Stimulated activated CD4-positive, alpha-beta T cell treated with anti-CD3 and anti-CD28 coated beads, TNF-alpha, amount 100 ng/mL, for 4 hours (primary cell): ENCODE measurements at regions not wholly inside any gene's neighbourhood (a gene's known extent, or its start where the extent isn't known, plus 50 kb on each side); places are given as distances from the start of the nearest gene placed in this dataset.

Source experiments
- DNase-seq, 3 experiments: peaks; one replicate each; pipeline ENCODE4 v3.0.0-alpha.2; 2020; ENCODE audit warnings: low read depth in 3 of 3

GRCh38 chr5:158022837-158023236 lies 163.9 kb upstream of the CLINT1 start:
- no peak for DNase-seq

DNA sequence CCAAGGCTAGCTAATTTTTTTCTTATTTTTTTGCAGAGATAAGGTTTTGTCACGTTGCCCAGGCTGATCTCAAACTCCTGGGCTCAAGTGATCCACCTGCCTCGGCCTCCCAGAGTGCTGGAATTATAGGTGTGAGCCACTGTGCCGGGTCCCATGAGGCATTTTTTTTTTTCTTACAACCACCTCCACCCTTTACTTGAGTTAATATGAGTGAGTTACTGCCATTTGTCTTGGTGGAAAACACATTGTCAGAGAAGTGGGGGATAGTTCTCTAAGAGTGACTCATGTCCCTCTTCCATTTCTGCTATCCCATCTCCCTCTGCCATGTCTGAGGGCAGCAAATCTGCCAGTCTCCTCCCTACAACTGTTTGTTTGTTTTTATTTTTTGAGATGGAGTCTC lies 163.4 kb upstream of the CLINT1 start:
- no peak for DNase-seq

GRCh38 chr5:158020555-158021418 lies 161.8 kb upstream of the CLINT1 start:
- DNase-seq: no peak

DNA sequence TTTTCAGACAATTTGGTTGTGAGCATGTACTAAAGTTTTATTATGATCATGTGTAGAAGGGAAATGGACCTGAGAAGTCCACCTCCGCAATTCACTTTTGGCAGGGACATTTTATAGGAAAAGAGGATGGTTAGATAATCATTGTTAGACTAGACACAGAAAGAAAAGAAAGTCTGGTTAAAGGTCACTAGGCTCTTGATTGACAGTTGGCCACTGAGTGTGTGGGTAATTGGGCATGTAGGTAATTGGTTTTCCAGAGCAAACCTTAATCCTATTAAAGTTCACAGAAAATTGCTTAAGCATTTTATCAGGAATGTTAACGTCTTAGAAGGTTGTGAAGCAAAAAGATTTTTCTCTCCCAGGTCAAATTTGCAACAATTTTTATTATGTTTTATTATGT lies 158.5 kb upstream of the CLINT1 start:
- DNase-seq: no peak

GRCh38 chr5:158014372-158014771 lies 155.4 kb upstream of the CLINT1 start:
- DNase-seq: no peak

DNA sequence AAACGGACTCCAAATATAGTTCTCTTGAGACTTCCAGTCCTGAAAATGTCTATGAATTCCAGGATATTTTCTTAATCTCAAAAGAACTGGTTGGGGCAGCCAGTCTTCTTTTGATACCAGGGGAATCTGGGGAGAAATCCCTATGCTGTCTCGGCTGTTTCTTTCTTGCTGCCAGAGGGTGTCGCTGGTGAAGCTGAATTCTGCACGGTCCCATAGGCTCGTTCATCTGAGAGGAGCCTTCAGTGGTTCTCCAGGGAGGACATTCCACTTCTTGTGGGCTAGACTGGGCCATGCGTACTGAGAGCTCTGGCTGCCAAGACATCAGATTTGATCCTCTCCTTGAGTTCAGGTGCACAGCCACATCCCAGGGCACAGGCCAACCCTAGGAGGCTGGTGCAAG lies 155.0 kb upstream of the CLINT1 start:
- no peak for DNase-seq

GRCh38 chr5:158013303-158013702 lies 154.4 kb upstream of the CLINT1 start:
- DNase-seq: no peak

- no peak for DNase-seq
Observed at GRCh38 chr5:158011422-158011821, 152.5 kb upstream of the CLINT1 start.

GRCh38 chr5:158010831-158011230 lies 151.9 kb upstream of the CLINT1 start:
- no peak for DNase-seq

GRCh38 chr5:158007336-158007735 lies 148.4 kb upstream of the CLINT1 start:
- no peak for DNase-seq

- no peak for DNase-seq
Observed at GRCh38 chr5:157999696-158000095, 140.8 kb upstream of the CLINT1 start.

DNA sequence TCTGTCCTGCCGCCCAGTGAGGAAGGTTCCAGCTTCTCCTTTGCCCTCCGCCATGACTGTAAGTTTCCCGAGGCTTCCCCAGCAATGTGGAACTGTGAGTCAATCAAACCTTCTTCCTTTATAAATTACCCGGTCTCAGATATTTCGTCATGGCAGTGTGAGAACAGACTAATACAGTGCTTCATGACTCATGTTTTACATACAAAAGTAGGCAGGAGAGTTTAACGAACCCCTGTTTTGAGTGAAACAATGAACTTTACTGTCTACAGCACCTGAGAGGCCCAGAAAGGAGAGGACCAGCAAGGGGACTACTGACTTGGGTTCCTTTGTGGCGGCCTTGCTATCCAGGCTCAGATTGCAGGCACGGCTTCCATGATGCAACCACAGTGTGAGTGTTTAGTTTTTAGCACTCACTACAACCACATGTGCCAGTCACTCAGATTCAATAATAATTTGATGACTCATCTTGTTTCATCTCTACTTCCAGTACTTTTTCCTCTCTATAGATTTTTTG lies 139.1 kb upstream of the CLINT1 start:
- DNase-seq: no peak

DNA sequence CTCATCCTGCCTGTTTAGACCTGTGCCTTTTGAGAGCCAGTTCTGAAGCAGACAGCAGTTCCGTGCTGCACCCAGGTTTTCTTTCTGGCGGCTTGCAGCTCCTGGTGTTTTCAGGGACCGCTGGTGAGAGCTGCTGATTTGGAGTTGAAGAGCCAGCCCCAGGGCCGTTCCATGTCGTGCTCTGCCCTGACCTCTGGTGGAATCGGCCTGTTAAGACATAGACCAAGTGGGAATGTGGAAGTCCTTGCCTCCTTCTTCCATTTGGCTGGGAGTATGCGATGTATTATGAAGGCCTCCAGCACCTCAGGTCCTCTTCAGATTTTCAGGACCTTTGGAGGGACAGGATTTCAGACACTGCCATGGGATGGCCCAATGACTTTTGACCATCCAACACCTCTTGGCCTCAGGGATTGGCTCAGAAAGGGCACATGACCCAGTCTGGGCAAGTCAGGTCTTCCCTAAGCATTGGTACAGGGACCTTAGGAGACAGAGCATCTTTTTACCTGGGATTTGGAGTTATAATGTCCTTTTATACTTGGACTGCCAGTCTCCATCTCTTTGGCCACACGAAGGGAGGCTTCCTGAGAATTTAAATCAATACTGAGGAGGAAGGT lies 136.1 kb upstream of the CLINT1 start:
- peak; percentile 6 to 22 (median 10) for DNase-seq

DNA sequence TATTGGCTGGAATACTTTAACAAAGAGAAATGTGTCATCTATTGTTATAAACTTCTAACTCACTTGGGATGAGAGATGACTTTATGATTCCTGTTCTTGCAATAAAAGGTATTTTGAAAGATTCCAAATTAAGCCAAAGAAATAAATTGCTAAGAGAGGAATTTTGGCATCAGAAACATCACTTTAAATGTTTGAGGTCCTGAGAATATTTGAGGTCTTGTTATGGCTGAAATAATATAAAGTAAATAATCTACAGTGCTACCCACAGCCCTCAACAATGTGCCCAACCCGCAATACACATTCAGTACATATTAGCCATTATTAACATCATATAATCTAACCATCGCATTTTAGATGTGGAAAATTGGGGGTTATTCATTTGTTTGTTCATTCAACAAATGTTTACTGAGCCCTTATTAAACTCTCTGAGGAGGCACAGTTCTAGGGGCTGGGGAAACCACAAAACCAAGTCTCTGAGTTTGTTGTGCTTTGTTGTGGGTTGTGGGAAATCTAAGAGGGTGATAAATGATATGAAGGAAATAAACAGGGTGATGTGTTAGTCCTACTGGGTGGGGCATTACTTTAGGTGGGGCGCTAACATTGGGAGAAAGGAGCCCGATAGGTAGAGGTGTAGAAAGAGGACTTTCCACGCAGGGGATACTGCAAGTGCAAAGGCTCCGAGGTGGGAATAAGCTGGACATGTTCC lies 135.2 kb upstream of the CLINT1 start:
- DNase-seq: peak in 1 of 3 experiments; percentile 3

GRCh38 chr5:157993201-157993600 lies 134.3 kb upstream of the CLINT1 start:
- no peak for DNase-seq

DNA sequence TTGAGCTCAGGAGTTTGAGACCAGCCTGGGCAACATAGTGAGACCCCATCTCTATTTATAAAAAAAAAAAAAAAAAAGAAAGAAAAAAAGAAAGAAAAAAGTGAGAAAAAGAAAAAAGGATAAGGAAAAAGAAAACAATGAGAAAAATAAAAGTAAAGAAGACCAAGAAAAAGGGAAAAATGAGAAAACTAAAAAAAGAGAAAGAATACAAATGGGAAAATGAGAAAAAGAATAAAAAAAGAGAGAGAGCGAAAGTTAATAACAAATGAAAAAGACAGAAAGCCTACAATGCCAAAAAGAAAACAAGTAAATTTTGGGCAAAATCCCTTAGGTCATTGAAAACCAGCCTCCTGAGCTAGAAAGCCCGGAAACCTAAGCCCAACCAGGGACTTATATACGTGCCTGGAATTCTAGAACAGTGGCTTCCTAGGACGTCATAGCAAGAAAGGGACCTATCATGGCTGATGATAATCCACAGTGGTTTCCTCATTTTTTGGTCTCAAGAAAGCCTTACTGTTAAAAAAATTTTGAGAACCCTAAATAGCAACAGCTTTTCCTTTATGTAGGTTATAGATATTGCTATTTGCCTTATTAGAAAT lies 131.7 kb upstream of the CLINT1 start:
- DNase-seq: no peak

GRCh38 chr5:157989296-157989695 lies 130.4 kb upstream of the CLINT1 start:
- no peak for DNase-seq

- DNase-seq: no peak
Observed at GRCh38 chr5:157987259-157987658, 128.3 kb upstream of the CLINT1 start.

GRCh38 chr5:157986431-157986990 lies 127.6 kb upstream of the CLINT1 start:
- DNase-seq: no peak

DNA sequence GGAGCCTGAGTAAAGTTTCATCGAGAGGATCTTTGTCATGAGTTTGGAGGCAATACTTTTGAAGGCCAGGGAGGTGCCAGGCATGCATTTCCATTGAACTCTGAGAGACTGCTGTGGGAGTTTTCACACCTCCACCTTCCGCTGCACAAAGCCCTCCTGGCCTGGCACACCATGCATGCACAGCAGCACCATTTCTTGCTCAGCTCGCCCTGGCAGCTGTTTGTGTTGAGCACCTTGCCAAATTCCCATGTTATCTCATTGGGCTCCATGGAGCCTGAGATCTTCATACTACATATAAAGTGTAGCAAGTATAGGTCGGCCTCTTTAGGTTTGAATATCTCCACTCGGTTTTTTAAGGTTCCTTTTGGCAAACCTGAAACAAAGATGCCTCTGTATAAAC lies 125.7 kb upstream of the CLINT1 start:
- no peak for DNase-seq

DNA sequence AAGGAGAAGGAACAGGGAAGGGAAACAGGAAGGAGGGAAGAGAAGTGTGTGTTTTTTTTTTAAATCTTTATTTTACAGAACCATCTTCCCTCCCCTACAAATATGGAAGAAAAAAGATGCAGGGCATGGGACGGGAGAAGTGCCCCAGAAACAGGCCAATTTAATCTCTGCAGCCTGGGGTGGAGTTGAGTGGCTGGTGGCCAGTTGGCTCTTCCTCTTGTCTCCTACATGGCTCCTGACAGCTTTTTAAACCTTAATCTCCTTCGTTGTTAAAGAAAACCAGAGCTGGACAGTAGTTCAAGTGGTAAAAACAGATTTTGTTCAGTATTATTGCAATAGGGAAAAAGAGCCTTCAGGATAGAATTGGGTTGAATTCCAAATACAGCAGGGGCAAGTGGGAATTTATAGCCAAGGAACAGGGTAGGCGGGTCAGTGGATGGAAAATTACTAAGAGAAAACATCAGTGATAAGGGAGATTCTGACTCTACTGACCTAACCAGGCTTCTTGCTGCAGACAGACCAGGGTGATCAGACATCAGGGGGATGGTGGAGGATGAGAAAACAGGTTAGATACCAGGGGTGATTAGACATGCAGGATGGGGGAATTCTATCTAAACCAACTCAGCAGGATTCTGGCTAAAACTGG lies 125.1 kb upstream of the CLINT1 start:
- no peak for DNase-seq
